HL-60 (cell line): ENCODE measurements at regions not wholly inside any gene's neighbourhood (a gene's known extent, or its start where the extent isn't known, plus 50 kb on each side); places are given as distances from the start of the nearest gene placed in this dataset.

Source experiments
- DNase-seq, 2 experiments: peaks; one replicate each; pipeline ENCODE4 v3.0.0-alpha.2; 2010 to 2020; ENCODE audit warnings: low read depth in 1 of 2, low spot score in 1 of 2
- H3K27ac ChIP-seq: fragments of 250-450 bp; sonication (Bioruptor Pico); replicated peaks from 2 replicates; pipeline ENCODE4 v1.5.1; 2020; ENCODE audit warnings: mild to moderate bottlenecking, moderate library complexity
- H3K27me3 ChIP-seq: fragments of 250-450 bp; sonication (Bioruptor Pico); 2 replicates; pipeline ENCODE4 v1.5.1; 2021; ENCODE audit warnings: mild to moderate bottlenecking, moderate library complexity; ENCODE audit not compliant: insufficient read depth, poor library complexity, severe bottlenecking
- H3K4me3 ChIP-seq: replicated peaks from 2 replicates; pipeline ENCODE4 v1.5.1; 2011; ENCODE audit warnings: mild to moderate bottlenecking, control low read depth, low read length; ENCODE audit not compliant: insufficient read depth
- CTCF ChIP-seq: IDR thresholded peaks from one replicate; pipeline ENCODE4 v1.5.1; 2011; ENCODE audit warnings: low read length, control low read depth, inconsistent platforms; ENCODE audit not compliant: insufficient read depth
- GABPA ChIP-seq: IDR thresholded peaks from 2 replicates; pipeline ENCODE4 v1.6.1; 2012; ENCODE audit warnings: low read depth
- POLR2AphosphoS5 ChIP-seq: IDR thresholded peaks from 2 replicates; pipeline ENCODE4 v1.6.1; 2012; ENCODE audit warnings: low read depth
- REST ChIP-seq: IDR thresholded peaks from 2 replicates; pipeline ENCODE4 v1.6.1; 2012; ENCODE audit warnings: low read depth; ENCODE audit not compliant: insufficient replicate concordance
- SPI1 ChIP-seq: IDR thresholded peaks from 2 replicates; pipeline ENCODE4 v1.6.1; 2012; ENCODE audit warnings: low read depth, mild to moderate bottlenecking, borderline replicate concordance

DNA sequence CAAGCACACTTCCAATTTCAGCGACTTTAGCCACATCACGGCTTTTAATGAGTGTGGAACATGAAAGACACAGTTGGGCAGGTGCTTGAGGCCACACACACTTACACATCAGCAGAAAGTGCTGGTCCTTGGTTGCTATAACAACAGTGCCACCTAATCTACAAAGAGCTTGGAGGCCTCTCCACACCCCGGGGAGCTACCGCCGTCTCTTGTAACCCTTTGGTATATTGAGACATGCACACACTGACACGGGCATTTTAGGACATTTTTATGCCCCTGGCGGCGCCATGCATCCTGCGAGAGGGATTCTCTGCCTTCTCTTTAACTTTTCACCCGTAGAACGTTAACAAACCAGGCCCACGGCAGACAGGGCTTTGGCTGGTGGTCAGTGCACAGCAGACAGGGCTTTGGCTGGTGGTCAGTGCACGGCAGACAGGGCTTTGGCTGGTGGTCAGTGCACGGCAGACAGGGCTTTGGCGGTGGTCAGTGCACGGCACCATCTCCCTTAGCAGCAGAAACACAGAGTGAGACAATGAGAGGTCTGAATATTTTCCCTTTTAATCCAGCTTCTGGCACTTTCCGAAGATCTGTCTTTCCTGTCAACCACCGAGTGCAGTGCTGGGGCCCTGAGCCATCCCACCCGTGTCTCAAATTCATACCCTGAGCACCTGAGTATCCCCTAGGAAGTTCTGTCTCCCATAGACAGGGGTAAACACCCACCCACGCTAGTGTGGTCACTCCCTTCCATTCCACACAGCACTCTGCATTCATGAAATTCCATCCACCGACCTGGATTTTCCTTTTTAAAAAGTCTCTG is 116.6 kb upstream of the RPS6KA2 start:
- no peaks in the 10 kb centered on the region for H3K27me3 ChIP-seq
- H3K4me3 ChIP-seq, result no peak overlapping the region
- no peak for DNase-seq
- no peak for TF ChIP-seq REST
- TF ChIP-seq CTCF, result no peak
- no peak for TF ChIP-seq GABPA
- TF ChIP-seq POLR2AphosphoS5, result no peak
- no peak for TF ChIP-seq SPI1
- H3K27ac ChIP-seq, result no peak overlapping the region

DNA sequence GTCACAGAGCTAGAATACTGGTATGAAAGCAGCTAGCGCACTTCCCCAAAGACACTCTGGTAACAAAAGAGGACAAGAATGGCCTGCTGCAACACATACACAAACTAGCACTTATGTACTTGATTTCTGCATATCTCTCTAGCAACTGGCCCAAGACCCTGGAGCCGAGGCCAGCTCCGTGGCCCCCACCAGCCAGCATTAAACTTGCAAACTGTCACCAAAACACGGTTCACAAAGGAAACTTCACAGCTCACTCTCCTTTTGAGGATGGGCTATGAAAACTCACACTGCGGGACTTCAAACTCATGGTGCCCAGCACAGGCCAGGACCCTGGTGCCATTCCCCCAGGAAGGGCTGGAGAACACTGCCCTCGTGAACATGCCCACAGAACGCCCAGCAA is 115.9 kb upstream of the RPS6KA2 start:
- no peaks in the 10 kb centered on the region for H3K27me3 ChIP-seq
- H3K27ac ChIP-seq, result no peak overlapping the region
- no peak for TF ChIP-seq POLR2AphosphoS5
- no peak for TF ChIP-seq CTCF
- TF ChIP-seq SPI1, result no peak
- TF ChIP-seq GABPA, result no peak
- no peak for TF ChIP-seq REST
- DNase-seq, result no peak
- H3K4me3 ChIP-seq, result no peak overlapping the region

GRCh38 chr6:166739976-166740318 is 112.9 kb upstream of the RPS6KA2 start:
- Histone ChIP-seq H3K4me3 (no peak overlapping the region), H3K27me3 (no peaks in the 10 kb centered on the region), H3K27ac (no peak overlapping the region)
- TF ChIP-seq CTCF (no peak), GABPA (no peak), SPI1 (no peak), POLR2AphosphoS5 (no peak), REST (no peak)
- no peak for DNase-seq
